SK-N-SH (cell line): ENCODE measurements at regions not wholly inside any gene's neighbourhood (a gene's known extent, or its start where the extent isn't known, plus 50 kb on each side); places are given as distances from the start of the nearest gene placed in this dataset.

Source experiments
- EZH2phosphoT487 ChIP-seq: fragments of 200-600 bp; sonication (generic); IDR thresholded peaks from 2 replicates; pipeline ENCODE4 v1.6.1; 2017; ENCODE audit warnings: low read depth, mixed run types, mild to moderate bottlenecking, antibody characterized with exemption, moderate library complexity, borderline replicate concordance
- FOXM1 ChIP-seq: IDR thresholded peaks from 2 replicates; pipeline ENCODE4 v1.4.0; 2012; ENCODE audit warnings: low read depth, mild to moderate bottlenecking
- GABPA ChIP-seq: IDR thresholded peaks from 2 replicates; pipeline ENCODE4 v1.4.0; 2012; ENCODE audit warnings: low read depth, mild to moderate bottlenecking
- IRF3 ChIP-seq: fragments of 150-350 bp; IDR thresholded peaks from 2 replicates; pipeline ENCODE4 v1.6.1; 2016; ENCODE audit warnings: mild to moderate bottlenecking, low read depth, low read length
- MAX ChIP-seq: IDR thresholded peaks from 2 replicates; pipeline ENCODE4 v1.4.0; 2012; ENCODE audit warnings: low read depth
- POLR2AphosphoS5 ChIP-seq: IDR thresholded peaks from 2 replicates; pipeline ENCODE4 v1.6.1; 2012; ENCODE audit warnings: low read depth, low read length
- RAD21 ChIP-seq: IDR thresholded peaks from 2 replicates; pipeline ENCODE4 v1.6.1; 2012; ENCODE audit warnings: mild to moderate bottlenecking, low read length
- RCOR1 ChIP-seq: fragments of 150-350 bp; IDR thresholded peaks from 2 replicates; pipeline ENCODE4 v1.6.1; 2017; ENCODE audit warnings: antibody characterized with exemption, low read length
- RFX5 ChIP-seq: IDR thresholded peaks from 2 replicates; pipeline ENCODE4 v1.6.1; 2012; ENCODE audit warnings: mild to moderate bottlenecking, improper control_type of control experiment, low read length
- TAF1 ChIP-seq: IDR thresholded peaks from 2 replicates; pipeline ENCODE4 v1.6.1; 2012; ENCODE audit warnings: low read depth, mild to moderate bottlenecking, low read length, moderate library complexity, borderline replicate concordance
- USF2 ChIP-seq: fragments of 150-350 bp; IDR thresholded peaks from 2 replicates; pipeline ENCODE4 v1.6.1; 2017; ENCODE audit warnings: antibody characterized with exemption, low read length, low read depth, borderline replicate concordance
- ZBTB33 ChIP-seq: IDR thresholded peaks from 2 replicates; pipeline ENCODE4 v1.4.0; 2012; ENCODE audit warnings: low read depth, borderline replicate concordance
- TF ChIP-seq, protein P1 (sequence below): fragments of 200-600 bp; sonication (generic); IDR thresholded peaks from 2 replicates; pipeline ENCODE4 v1.6.1; 2017; ENCODE audit warnings: antibody characterized with exemption, mild to moderate bottlenecking, moderate library complexity

- TF ChIP-seq ZBTB33 (no peak), TAF1 (no peak), RFX5 (no peak), FOXM1 (no peak), GABPA (no peak), RCOR1 (no peak), POLR2AphosphoS5 (no peak), USF2 (no peak), IRF3 (no peak), MAX (no peak), EZH2phosphoT487 (no peak), RAD21 (no peak)
- TF ChIP-seq, protein P1, sequence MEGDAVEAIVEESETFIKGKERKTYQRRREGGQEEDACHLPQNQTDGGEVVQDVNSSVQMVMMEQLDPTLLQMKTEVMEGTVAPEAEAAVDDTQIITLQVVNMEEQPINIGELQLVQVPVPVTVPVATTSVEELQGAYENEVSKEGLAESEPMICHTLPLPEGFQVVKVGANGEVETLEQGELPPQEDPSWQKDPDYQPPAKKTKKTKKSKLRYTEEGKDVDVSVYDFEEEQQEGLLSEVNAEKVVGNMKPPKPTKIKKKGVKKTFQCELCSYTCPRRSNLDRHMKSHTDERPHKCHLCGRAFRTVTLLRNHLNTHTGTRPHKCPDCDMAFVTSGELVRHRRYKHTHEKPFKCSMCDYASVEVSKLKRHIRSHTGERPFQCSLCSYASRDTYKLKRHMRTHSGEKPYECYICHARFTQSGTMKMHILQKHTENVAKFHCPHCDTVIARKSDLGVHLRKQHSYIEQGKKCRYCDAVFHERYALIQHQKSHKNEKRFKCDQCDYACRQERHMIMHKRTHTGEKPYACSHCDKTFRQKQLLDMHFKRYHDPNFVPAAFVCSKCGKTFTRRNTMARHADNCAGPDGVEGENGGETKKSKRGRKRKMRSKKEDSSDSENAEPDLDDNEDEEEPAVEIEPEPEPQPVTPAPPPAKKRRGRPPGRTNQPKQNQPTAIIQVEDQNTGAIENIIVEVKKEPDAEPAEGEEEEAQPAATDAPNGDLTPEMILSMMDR: no peak
Measured at GRCh38 chr7:126303926-126304325, 948.8 kb downstream of the GRM8 start.
